ENCODE measurements at regions not wholly inside any gene's neighbourhood (a gene's known extent, or its start where the extent isn't known, plus 50 kb on each side); places are given as distances from the start of the nearest gene placed in this dataset.

- no peak for DNase-seq (ENCODE audit: insufficient read length, low spot score, missing footprints)
- no peak overlapping the region for H3K4me2 ChIP-seq (ENCODE audit: insufficient read depth, low read length)
- H3K9me3 ChIP-seq (ENCODE audit: low read depth, low read length), result peaks cover 3% of the 10 kb centered on the region
- no peaks in the 10 kb centered on the region for H4K20me1 ChIP-seq (ENCODE audit: insufficient read depth, low read length)
- H3K4me3 ChIP-seq (ENCODE audit: insufficient read depth, low read length), result no peak overlapping the region
- H3K79me2 ChIP-seq (ENCODE audit: insufficient read depth, low read length), result no peaks in the 10 kb centered on the region
- no peaks in the 10 kb centered on the region for H3K36me3 ChIP-seq (ENCODE audit: insufficient read depth, low read length)
- TF ChIP-seq CTCF (IDR thresholded peaks at IDR 0.05; ENCODE audit: extremely low read depth, low read depth, low read length), result no peak
- H3K27ac ChIP-seq (ENCODE audit: low read depth, low read length), result no peak overlapping the region
- no peaks in the 10 kb centered on the region for H3K4me1 ChIP-seq (ENCODE audit: insufficient read depth, low read length)
- H3K27me3 ChIP-seq (ENCODE audit: insufficient read depth, low read length), result peaks cover 46% of the 10 kb centered on the region
- no peak overlapping the region for H2AFZ ChIP-seq (ENCODE audit: low read length)
Observed at GRCh38 chr5:176731506-176732160, 78.7 kb upstream of the UNC5A start.

GRCh38 chr5:176732306-176732705, 78.1 kb upstream of the UNC5A start:
- H3K4me3 ChIP-seq (ENCODE audit: insufficient read depth, low read length), result no peak overlapping the region
- no peak for DNase-seq (ENCODE audit: insufficient read length, low spot score, missing footprints)
- no peaks in the 10 kb centered on the region for H3K79me2 ChIP-seq (ENCODE audit: insufficient read depth, low read length)
- no peak for TF ChIP-seq CTCF (IDR thresholded peaks at IDR 0.05; ENCODE audit: extremely low read depth, low read depth, low read length)
- no peak overlapping the region for H3K27ac ChIP-seq (ENCODE audit: low read depth, low read length)
- H3K36me3 ChIP-seq (ENCODE audit: insufficient read depth, low read length), result no peaks in the 10 kb centered on the region
- no peak overlapping the region for H2AFZ ChIP-seq (ENCODE audit: low read length)
- no peak overlapping the region for H3K4me2 ChIP-seq (ENCODE audit: insufficient read depth, low read length)
- H4K20me1 ChIP-seq (ENCODE audit: insufficient read depth, low read length), result no peaks in the 10 kb centered on the region
- no peaks in the 10 kb centered on the region for H3K4me1 ChIP-seq (ENCODE audit: insufficient read depth, low read length)
- H3K9me3 ChIP-seq (ENCODE audit: low read depth, low read length), result peaks cover 3% of the 10 kb centered on the region
- peaks cover 42% of the 10 kb centered on the region for H3K27me3 ChIP-seq (ENCODE audit: insufficient read depth, low read length)

GRCh38 chr5:176732736-176733405, 77.5 kb upstream of the UNC5A start:
- no peak overlapping the region for H3K27ac ChIP-seq (ENCODE audit: low read depth, low read length)
- H3K36me3 ChIP-seq (ENCODE audit: insufficient read depth, low read length), result no peaks in the 10 kb centered on the region
- H3K4me2 ChIP-seq (ENCODE audit: insufficient read depth, low read length), result no peak overlapping the region
- H2AFZ ChIP-seq (ENCODE audit: low read length), result no peak overlapping the region
- peak; percentile 77 for DNase-seq (ENCODE audit: insufficient read length, low spot score, missing footprints)
- H3K4me1 ChIP-seq (ENCODE audit: insufficient read depth, low read length), result no peaks in the 10 kb centered on the region
- H3K9me3 ChIP-seq (ENCODE audit: low read depth, low read length), result peaks cover 3% of the 10 kb centered on the region
- no peak overlapping the region for H3K4me3 ChIP-seq (ENCODE audit: insufficient read depth, low read length)
- H3K79me2 ChIP-seq (ENCODE audit: insufficient read depth, low read length), result no peaks in the 10 kb centered on the region
- H4K20me1 ChIP-seq (ENCODE audit: insufficient read depth, low read length), result no peaks in the 10 kb centered on the region
- TF ChIP-seq CTCF (IDR thresholded peaks at IDR 0.05; ENCODE audit: extremely low read depth, low read depth, low read length), result no peak
- peaks cover 44% of the 10 kb centered on the region for H3K27me3 ChIP-seq (ENCODE audit: insufficient read depth, low read length)

- H2AFZ ChIP-seq (ENCODE audit: low read length), result no peak overlapping the region
Observed at GRCh38 chr5:176733406-176734262, 76.7 kb upstream of the UNC5A start.

More at GRCh38 chr5:176733406-176734262, 76.7 kb upstream of the UNC5A start:
- H3K4me2 ChIP-seq (ENCODE audit: insufficient read depth, low read length), result no peak overlapping the region
- no peak overlapping the region for H3K27ac ChIP-seq (ENCODE audit: low read depth, low read length)
- H3K4me1 ChIP-seq (ENCODE audit: insufficient read depth, low read length), result no peaks in the 10 kb centered on the region
- TF ChIP-seq CTCF (IDR thresholded peaks at IDR 0.05; ENCODE audit: extremely low read depth, low read depth, low read length), result no peak
- H3K9me3 ChIP-seq (ENCODE audit: low read depth, low read length), result peaks cover 3% of the 10 kb centered on the region
- H3K4me3 ChIP-seq (ENCODE audit: insufficient read depth, low read length), result no peak overlapping the region
- DNase-seq (ENCODE audit: insufficient read length, low spot score, missing footprints), result peak; percentile 26
- H4K20me1 ChIP-seq (ENCODE audit: insufficient read depth, low read length), result no peaks in the 10 kb centered on the region
- peaks cover 52% of the 10 kb centered on the region for H3K27me3 ChIP-seq (ENCODE audit: insufficient read depth, low read length)
- no peaks in the 10 kb centered on the region for H3K79me2 ChIP-seq (ENCODE audit: insufficient read depth, low read length)
- H3K36me3 ChIP-seq (ENCODE audit: insufficient read depth, low read length), result no peaks in the 10 kb centered on the region

All from osteoblast (primary cell).